H9 (cell line): ENCODE measurements at regions not wholly inside any gene's neighbourhood (a gene's known extent, or its start where the extent isn't known, plus 50 kb on each side); places are given as distances from the start of the nearest gene placed in this dataset.

ENCODE experiments used
- DNase-seq: peaks from one replicate; pipeline ENCODE4 v3.0.0-alpha.2; 2017
- H2AFZ ChIP-seq: one replicate; pipeline ENCODE4 v1.6.1; 2013; ENCODE audit warnings: mild to moderate bottlenecking, low read length, control low read depth, moderate library complexity
- H2AK5ac ChIP-seq: 2 replicates; pipeline ENCODE4 v1.6.1; 2013; ENCODE audit warnings: low read length, control low read depth, mixed read lengths; ENCODE audit not compliant: insufficient read length
- H2BK120ac ChIP-seq: one replicate; pipeline ENCODE4 v1.6.1; 2013; ENCODE audit warnings: low read depth, mild to moderate bottlenecking, low read length, control low read depth, inconsistent platforms; ENCODE audit not compliant: poor library complexity, severe bottlenecking
- H2BK12ac ChIP-seq: 2 replicates; pipeline ENCODE4 v1.6.1; 2013; ENCODE audit warnings: low read length, control low read depth, mixed read lengths, low read depth; ENCODE audit not compliant: insufficient read length
- H2BK15ac ChIP-seq: 2 replicates; pipeline ENCODE4 v1.6.1; 2013; ENCODE audit warnings: low read depth, low read length, control low read depth
- H2BK20ac ChIP-seq: one replicate; pipeline ENCODE4 v1.6.1; 2013; ENCODE audit warnings: low read depth, mild to moderate bottlenecking, low read length, control low read depth, inconsistent platforms; ENCODE audit not compliant: poor library complexity, severe bottlenecking
- H2BK5ac ChIP-seq: 2 replicates; pipeline ENCODE4 v1.6.1; 2013; ENCODE audit warnings: low read length, control low read depth, mixed read lengths; ENCODE audit not compliant: insufficient read length
- H3K14ac ChIP-seq: 2 replicates; pipeline ENCODE4 v1.6.1; 2013; ENCODE audit warnings: low read length, control low read depth; ENCODE audit not compliant: insufficient read depth
- H3K18ac ChIP-seq: 2 replicates; pipeline ENCODE4 v1.6.1; 2013; ENCODE audit warnings: low read depth, mild to moderate bottlenecking, mixed read lengths, low read length, control low read depth; ENCODE audit not compliant: insufficient read length
- H3K23ac ChIP-seq: 2 replicates; pipeline ENCODE4 v1.6.1; 2013; ENCODE audit warnings: low read length, control low read depth, mixed read lengths, low read depth; ENCODE audit not compliant: insufficient read length
- H3K23me2 ChIP-seq: 2 replicates; pipeline ENCODE4 v1.6.1; 2013; ENCODE audit warnings: low read depth, mild to moderate bottlenecking, mixed read lengths, low read length, control low read depth; ENCODE audit not compliant: insufficient read length, poor library complexity, severe bottlenecking
- H3K27ac ChIP-seq: 2 replicates; pipeline ENCODE4 v1.5.1; 2013; ENCODE audit warnings: low read length, control low read depth, mixed read lengths, low read depth; ENCODE audit not compliant: insufficient read length
- H3K27me3 ChIP-seq: 2 replicates; pipeline ENCODE4 v1.6.1; 2013; ENCODE audit warnings: low read length, control low read depth, inconsistent platforms; ENCODE audit not compliant: insufficient read depth
- H3K4ac ChIP-seq: 2 replicates; pipeline ENCODE4 v1.6.1; 2013; ENCODE audit warnings: low read depth, mild to moderate bottlenecking, control low read depth, inconsistent platforms, low read length, moderate library complexity
- H3K4me1 ChIP-seq: 2 replicates; pipeline ENCODE4 v1.6.1; 2013; ENCODE audit warnings: low read length, control low read depth, inconsistent platforms; ENCODE audit not compliant: insufficient read depth
- H3K4me2 ChIP-seq: 2 replicates; pipeline ENCODE4 v1.6.1; 2013; ENCODE audit warnings: low read length, control low read depth, mixed read lengths; ENCODE audit not compliant: insufficient read length, insufficient read depth
- H3K56ac ChIP-seq: 2 replicates; pipeline ENCODE4 v1.6.1; 2013; ENCODE audit warnings: low read depth, mild to moderate bottlenecking, mixed read lengths, low read length, control low read depth; ENCODE audit not compliant: insufficient read length
- H3K79me1 ChIP-seq: 2 replicates; pipeline ENCODE4 v1.6.1; 2013; ENCODE audit warnings: low read depth, mild to moderate bottlenecking, moderate library complexity, low read length, control low read depth, inconsistent platforms; ENCODE audit not compliant: insufficient read depth, poor library complexity, severe bottlenecking
- H3K79me2 ChIP-seq: 2 replicates; pipeline ENCODE4 v1.6.1; 2013; ENCODE audit warnings: low read length, control low read depth, inconsistent platforms; ENCODE audit not compliant: insufficient read depth
- H3K9ac ChIP-seq: 2 replicates; pipeline ENCODE4 v1.6.1; 2013; ENCODE audit warnings: low read length, control low read depth, mixed read lengths; ENCODE audit not compliant: insufficient read length; ENCODE audit errors: extremely low read depth
- H3K9me3 ChIP-seq: one replicate; pipeline ENCODE4 v1.6.1; 2013; ENCODE audit warnings: low read depth, low read length, inconsistent platforms; ENCODE audit not compliant: control insufficient read depth
- H3T11ph ChIP-seq: one replicate; pipeline ENCODE4 v1.6.1; 2013; ENCODE audit warnings: mild to moderate bottlenecking, low read length, control low read depth, inconsistent platforms
- H4K20me1 ChIP-seq: one replicate; pipeline ENCODE4 v1.6.1; 2013; ENCODE audit not compliant: control insufficient read depth, insufficient read length, insufficient read depth
- H4K5ac ChIP-seq: 2 replicates; pipeline ENCODE4 v1.6.1; 2013; ENCODE audit warnings: low read depth, mild to moderate bottlenecking, mixed read lengths, low read length, control low read depth; ENCODE audit not compliant: insufficient read length
- H4K8ac ChIP-seq: replicated peaks from 2 replicates; pipeline ENCODE4 v1.6.1; 2013; ENCODE audit warnings: low read length, control low read depth, mixed read lengths, low read depth; ENCODE audit not compliant: insufficient read length
- H4K91ac ChIP-seq: 2 replicates; pipeline ENCODE4 v1.6.1; 2013; ENCODE audit warnings: low read depth, mild to moderate bottlenecking, moderate library complexity, mixed read lengths, low read length, control low read depth; ENCODE audit not compliant: insufficient read length
- H3K27ac Mint-ChIP-seq, 3 experiments: 2 replicates in 2 of 3; 3 replicates in 1 of 3; pipeline ENCODE4 v1.8.0; 2020 to 2021; ENCODE audit warnings: mixed read lengths in 3 of 3, mild to moderate bottlenecking in 1 of 3, moderate library complexity in 1 of 3
- H3K27me3 Mint-ChIP-seq: 2 replicates; pipeline ENCODE4 v1.8.0; 2021; ENCODE audit warnings: low read depth, mild to moderate bottlenecking, moderate library complexity, mixed read lengths
- H3K36me3 Mint-ChIP-seq, 3 experiments: 2 replicates in 2 of 3; 3 replicates in 1 of 3; pipeline ENCODE4 v1.8.0; 2020 to 2021; ENCODE audit warnings: low read depth in 3 of 3, mixed read lengths in 3 of 3; ENCODE audit not compliant: insufficient read depth in 1 of 3
- H3K4me1 Mint-ChIP-seq, 2 experiments: 2 replicates each; pipeline ENCODE4 v1.8.0; 2020; ENCODE audit warnings: mixed read lengths in 2 of 2
- H3K4me3 Mint-ChIP-seq, 2 experiments: 2 replicates in 1 of 2; 3 replicates in 1 of 2; pipeline ENCODE4 v1.8.0; 2020 to 2021; ENCODE audit warnings: mild to moderate bottlenecking in 2 of 2, mixed read lengths in 2 of 2, moderate library complexity in 1 of 2
- H3K9me3 Mint-ChIP-seq, 2 experiments: 2 replicates in 1 of 2; 3 replicates in 1 of 2; pipeline ENCODE4 v1.8.0; 2020; ENCODE audit warnings: mild to moderate bottlenecking in 2 of 2, mixed read lengths in 2 of 2, moderate library complexity in 1 of 2
- CTCF ChIP-seq: fragments of 200-600 bp; sonication (generic); conservative IDR thresholded peaks from 3 replicates; pipeline ENCODE4 v1.8.0; 2021; ENCODE audit warnings: antibody characterized with exemption, mild to moderate bottlenecking
- WGBS: extraction: QIAGEN DNeasy Blood & Tissue Kit; methylation state at CpG from one replicate; pipeline ENCODE4 v1.1.7; 2013; ENCODE audit warnings: missing lambda C conversion rate, low lambda C conversion rate, mixed read lengths; ENCODE audit not compliant: insufficient read length; ENCODE audit errors: extremely low coverage; 5-methylcytosine and 5-hydroxymethylcytosine counted together

DNA sequence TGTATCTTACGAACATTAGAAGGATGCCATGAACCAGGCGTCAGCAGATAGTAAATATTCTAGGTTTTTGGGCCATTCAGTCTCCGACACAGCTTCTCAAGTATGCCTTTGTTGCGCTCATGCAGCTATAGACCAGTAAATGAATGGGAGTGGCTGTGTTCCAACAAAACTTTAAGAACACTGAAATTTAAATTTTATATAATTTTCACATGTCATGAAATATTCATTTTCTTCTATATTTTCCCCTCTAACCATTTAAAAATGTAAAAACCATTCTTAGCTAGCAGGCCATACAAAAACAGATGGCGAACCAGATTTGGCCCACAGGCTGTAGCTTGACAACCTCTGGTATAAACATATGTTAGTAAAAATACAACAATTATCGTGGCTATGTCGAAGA lies 151.8 kb upstream of the KIT start:
- Histone ChIP-seq H4K91ac (no peak overlapping the region), H3K9ac (no peak overlapping the region), H2BK12ac (no peak overlapping the region), H2AFZ (no peak overlapping the region), H3K27me3 (no peaks in the 10 kb centered on the region), H3K56ac (no peak overlapping the region), H2AK5ac (no peak overlapping the region), H3K9me3 (no peaks in the 10 kb centered on the region), H2BK20ac (no peak overlapping the region), H2BK120ac (no peak overlapping the region), H3K79me1 (no peaks in the 10 kb centered on the region), H3K18ac (no peak overlapping the region), H3K23ac (no peak overlapping the region), H4K8ac (no peak overlapping the region), H4K5ac (no peak overlapping the region), H2BK5ac (no peak overlapping the region), H2BK15ac (no peak overlapping the region), H3K27ac (no peak overlapping the region), H3K14ac (no peak overlapping the region), H3T11ph (no peak overlapping the region), H4K20me1 (no peaks in the 10 kb centered on the region), H3K4me2 (no peak overlapping the region), H3K79me2 (no peaks in the 10 kb centered on the region), H3K23me2 (no peaks in the 10 kb centered on the region), H3K4ac (no peak overlapping the region), H3K4me1 (no peaks in the 10 kb centered on the region; the same call in 1 of the 2 replicates)
- no peaks in the 10 kb centered on the region for H3K27me3 Mint-ChIP-seq
- peaks cover 8 to 15% of the 10 kb centered on the region in 2 experiments for H3K9me3 Mint-ChIP-seq
- DNase-seq, result no peak
- no CpG with 5 or more reads among the region's 7 CpGs for WGBS
- peaks cover 0 to 5% (median 0%) of the 10 kb centered on the region in 3 experiments; a peak in 2 of 7 replicates for H3K36me3 Mint-ChIP-seq
- H3K27ac Mint-ChIP-seq, result no peak overlapping the region
- TF ChIP-seq CTCF, result no peak
- no peak overlapping the region for H3K4me3 Mint-ChIP-seq
- peaks cover 9 to 12% of the 10 kb centered on the region in 2 experiments for H3K4me1 Mint-ChIP-seq
